ENCODE measurements at regions not wholly inside any gene's neighbourhood (a gene's known extent, or its start where the extent isn't known, plus 50 kb on each side); places are given as distances from the start of the nearest gene placed in this dataset.

DNA sequence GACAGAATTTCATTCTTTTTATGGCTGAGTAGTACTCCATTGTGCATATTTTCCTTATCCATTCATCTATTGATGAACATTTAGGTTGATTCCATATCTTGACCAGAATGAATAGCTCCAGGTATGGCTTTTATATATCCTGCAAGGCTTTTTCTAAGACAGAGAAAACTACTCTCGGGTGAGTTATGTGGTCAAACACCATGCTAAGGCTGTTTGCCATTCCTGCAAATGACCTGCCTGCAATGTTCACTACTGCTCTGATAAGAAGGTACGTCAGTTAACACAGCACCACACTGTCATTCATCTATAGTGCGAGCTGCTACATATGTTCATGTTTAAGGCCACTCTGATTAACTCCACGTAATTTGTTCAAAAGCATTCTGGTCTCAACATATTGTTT lies 256.8 kb upstream of the RGMB start:
- Mint-ChIP-seq H3K27ac (no peak overlapping the region), H3K9me3 (peaks cover 6 to 9% of the 10 kb centered on the region in 2 donors), H3K4me3 (no peak overlapping the region)

DNA sequence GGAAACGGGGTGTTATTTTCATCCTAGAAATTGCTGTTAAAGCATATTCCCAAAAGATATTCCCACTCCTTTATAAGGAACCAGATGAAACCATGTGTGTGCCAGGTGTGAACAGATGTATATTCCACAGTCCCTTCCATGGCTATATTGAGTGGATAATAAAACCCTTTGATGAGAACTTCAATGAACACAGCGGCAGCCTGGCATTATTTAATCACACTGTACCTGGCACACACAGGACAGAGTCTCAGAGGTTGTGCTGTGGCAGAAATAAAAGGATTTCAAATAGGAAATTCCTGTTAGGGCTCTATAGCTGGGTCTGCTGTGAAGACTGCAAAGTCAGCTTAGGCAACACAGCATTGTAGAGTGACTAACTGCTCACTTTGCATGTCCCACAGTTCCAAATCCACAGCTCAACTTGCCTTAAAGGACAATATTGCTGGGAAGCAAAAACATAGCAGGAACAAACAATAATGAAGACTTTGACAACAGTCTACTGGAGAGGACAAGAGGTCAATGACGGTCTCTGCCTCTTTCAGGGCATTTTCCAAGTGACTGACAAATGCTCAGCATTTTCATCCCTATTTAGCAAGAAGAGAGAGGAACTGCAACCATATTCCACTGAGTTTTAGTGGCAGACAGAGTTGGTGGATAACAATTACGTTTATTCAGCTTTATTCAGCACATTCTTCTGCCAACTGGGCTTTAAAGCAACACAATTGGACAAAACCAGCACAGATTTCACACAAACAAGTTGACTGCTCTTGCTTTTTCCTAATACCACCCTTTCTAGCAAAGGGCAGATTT lies 255.7 kb upstream of the RGMB start:
- ATAC-seq = no peak
- no peak overlapping the region for H3K4me3 ChIP-seq (ENCODE audit: low read length)
- no peaks in the 10 kb centered on the region for H3K36me3 Mint-ChIP-seq

More for the DNA sequence above, 256.8 kb upstream of the RGMB start:
- ATAC-seq (no peak), DNase-seq (no peak)
- no peak overlapping the region for H3K27ac ChIP-seq (ENCODE audit: low read length)
- no peaks in the 10 kb centered on the region for H3K27me3 ChIP-seq (ENCODE audit: control insufficient read depth, insufficient read depth, low read length)
- intact Hi-C loops (cut with micrococcal nuclease) = no loop called here
- Mint-ChIP-seq H3K36me3 (no peaks in the 10 kb centered on the region), H3K4me1 (no peaks in the 10 kb centered on the region), H3K27me3 (ENCODE audit: low read depth in 2 of 2) (no peaks in the 10 kb centered on the region)
- no peaks in the 10 kb centered on the region for H3K9me3 ChIP-seq (ENCODE audit: control insufficient read depth, insufficient read depth, low read length)
- no peak overlapping the region for H3K4me3 ChIP-seq (ENCODE audit: low read length)
- TF ChIP-seq, protein P1, sequence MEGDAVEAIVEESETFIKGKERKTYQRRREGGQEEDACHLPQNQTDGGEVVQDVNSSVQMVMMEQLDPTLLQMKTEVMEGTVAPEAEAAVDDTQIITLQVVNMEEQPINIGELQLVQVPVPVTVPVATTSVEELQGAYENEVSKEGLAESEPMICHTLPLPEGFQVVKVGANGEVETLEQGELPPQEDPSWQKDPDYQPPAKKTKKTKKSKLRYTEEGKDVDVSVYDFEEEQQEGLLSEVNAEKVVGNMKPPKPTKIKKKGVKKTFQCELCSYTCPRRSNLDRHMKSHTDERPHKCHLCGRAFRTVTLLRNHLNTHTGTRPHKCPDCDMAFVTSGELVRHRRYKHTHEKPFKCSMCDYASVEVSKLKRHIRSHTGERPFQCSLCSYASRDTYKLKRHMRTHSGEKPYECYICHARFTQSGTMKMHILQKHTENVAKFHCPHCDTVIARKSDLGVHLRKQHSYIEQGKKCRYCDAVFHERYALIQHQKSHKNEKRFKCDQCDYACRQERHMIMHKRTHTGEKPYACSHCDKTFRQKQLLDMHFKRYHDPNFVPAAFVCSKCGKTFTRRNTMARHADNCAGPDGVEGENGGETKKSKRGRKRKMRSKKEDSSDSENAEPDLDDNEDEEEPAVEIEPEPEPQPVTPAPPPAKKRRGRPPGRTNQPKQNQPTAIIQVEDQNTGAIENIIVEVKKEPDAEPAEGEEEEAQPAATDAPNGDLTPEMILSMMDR (IDR thresholded peaks at IDR 0.05) = no peak
- no peaks in the 10 kb centered on the region for H3K36me3 ChIP-seq (ENCODE audit: control insufficient read depth, insufficient read depth, low read length)
- 83% methylated on average over 4 of the region's 4 CpGs for WGBS (ENCODE audit: insufficient coverage)
- no peaks in the 10 kb centered on the region for H3K4me1 ChIP-seq (ENCODE audit: control insufficient read depth, insufficient read depth, low read length)

DNA sequence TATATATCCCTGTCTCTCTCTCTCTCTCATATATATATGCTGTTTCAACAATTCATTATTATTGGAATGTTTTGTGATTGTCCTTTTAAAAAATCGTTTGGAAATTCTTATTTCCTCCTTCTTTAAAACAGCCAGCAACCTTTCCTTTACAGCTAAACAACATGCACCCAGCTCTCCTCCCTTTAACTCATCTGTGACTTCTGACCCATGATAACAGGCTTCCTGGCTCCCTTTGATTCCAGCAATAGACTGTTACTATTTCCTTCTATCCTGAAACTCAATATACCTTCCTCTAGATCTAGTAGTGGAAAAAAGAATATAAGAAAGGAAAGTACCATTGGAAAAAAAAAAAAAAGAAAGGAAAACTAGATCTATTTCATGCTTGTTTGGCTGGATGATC lies 254.7 kb upstream of the RGMB start:
- no peak overlapping the region for H3K27ac ChIP-seq (ENCODE audit: low read length)
- H3K4me3 ChIP-seq (ENCODE audit: low read length) = no peak overlapping the region
- no peak for ATAC-seq
- intact Hi-C loops (cut with micrococcal nuclease) = no loop called here
- no peaks in the 10 kb centered on the region for H3K27me3 Mint-ChIP-seq (ENCODE audit: low read depth in 2 of 2)
- H3K27me3 ChIP-seq (ENCODE audit: control insufficient read depth, insufficient read depth, low read length) = no peaks in the 10 kb centered on the region
- H3K36me3 Mint-ChIP-seq = no peaks in the 10 kb centered on the region
- whole genome bisulfite sequencing (ENCODE audit: insufficient coverage) = 0% methylated on average over 1 of the region's 1 CpG
- no peak for DNase-seq
- TF ChIP-seq, protein P1 (IDR thresholded peaks at IDR 0.05) = no peak
- H3K9me3 ChIP-seq (ENCODE audit: control insufficient read depth, insufficient read depth, low read length) = no peaks in the 10 kb centered on the region
- no peaks in the 10 kb centered on the region for H3K4me1 Mint-ChIP-seq
- H3K9me3 Mint-ChIP-seq = peaks cover 10 to 11% of the 10 kb centered on the region in 2 donors
- H3K27ac Mint-ChIP-seq = no peak overlapping the region
- no peaks in the 10 kb centered on the region for H3K4me1 ChIP-seq (ENCODE audit: control insufficient read depth, insufficient read depth, low read length)
- H3K36me3 ChIP-seq (ENCODE audit: control insufficient read depth, insufficient read depth, low read length) = no peaks in the 10 kb centered on the region
- no peak overlapping the region for H3K4me3 Mint-ChIP-seq

More for the DNA sequence above, 255.7 kb upstream of the RGMB start:
- H3K27me3 ChIP-seq (ENCODE audit: control insufficient read depth, insufficient read depth, low read length) = no peaks in the 10 kb centered on the region
- no peak overlapping the region for H3K27ac ChIP-seq (ENCODE audit: low read length)
- no peak overlapping the region for H3K27ac Mint-ChIP-seq
- H3K36me3 ChIP-seq (ENCODE audit: control insufficient read depth, insufficient read depth, low read length) = no peaks in the 10 kb centered on the region
- TF ChIP-seq, protein P1 (IDR thresholded peaks at IDR 0.05) = no peak
- H3K4me1 Mint-ChIP-seq = no peaks in the 10 kb centered on the region
- intact Hi-C loops (cut with micrococcal nuclease) = no loop called here
- no peaks in the 10 kb centered on the region for H3K27me3 Mint-ChIP-seq (ENCODE audit: low read depth in 2 of 2)
- no peak for DNase-seq
- H3K9me3 ChIP-seq (ENCODE audit: control insufficient read depth, insufficient read depth, low read length) = no peaks in the 10 kb centered on the region
- peaks cover 7 to 9% of the 10 kb centered on the region in 2 donors for H3K9me3 Mint-ChIP-seq
- H3K4me1 ChIP-seq (ENCODE audit: control insufficient read depth, insufficient read depth, low read length) = no peaks in the 10 kb centered on the region
- H3K4me3 Mint-ChIP-seq = no peak overlapping the region
- whole genome bisulfite sequencing (ENCODE audit: insufficient coverage) = 70% methylated on average over 3 of the region's 4 CpGs

DNA sequence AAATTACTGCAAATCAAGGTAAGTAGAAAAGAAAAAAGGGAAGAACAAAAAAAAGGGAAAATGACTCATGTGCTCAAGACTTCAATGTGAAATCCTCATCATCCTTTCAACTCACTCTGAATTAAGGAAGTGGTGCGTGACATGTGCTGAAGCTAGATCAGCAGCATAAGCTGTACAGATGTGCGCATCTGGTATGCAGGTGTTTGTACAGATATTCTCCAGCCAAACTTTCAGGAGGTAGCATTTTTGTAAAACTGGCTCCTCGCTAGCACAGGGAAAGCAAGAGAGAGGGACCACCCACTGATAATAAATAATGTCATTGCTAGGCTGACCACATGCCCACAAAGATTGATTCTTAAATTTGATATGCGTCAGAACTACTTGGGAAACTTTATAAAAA lies 253.9 kb upstream of the RGMB start:
- no peaks in the 10 kb centered on the region for H3K4me1 Mint-ChIP-seq
- H3K4me3 Mint-ChIP-seq = no peak overlapping the region
- TF ChIP-seq, protein P1 (IDR thresholded peaks at IDR 0.05) = no peak
- no peaks in the 10 kb centered on the region for H3K36me3 Mint-ChIP-seq
- intact Hi-C loops (cut with micrococcal nuclease) = no loop called here
- no peak overlapping the region for H3K4me3 ChIP-seq (ENCODE audit: low read length)
- H3K27ac ChIP-seq (ENCODE audit: low read length) = no peak overlapping the region
- ATAC-seq = no peak
- H3K36me3 ChIP-seq (ENCODE audit: control insufficient read depth, insufficient read depth, low read length) = no peaks in the 10 kb centered on the region
- H3K9me3 Mint-ChIP-seq = peaks cover 7 to 9% of the 10 kb centered on the region in 2 donors
- no peak overlapping the region for H3K27ac Mint-ChIP-seq
- no peaks in the 10 kb centered on the region for H3K27me3 Mint-ChIP-seq (ENCODE audit: low read depth in 2 of 2)
- 38% methylated on average over 3 of the region's 4 CpGs for WGBS (ENCODE audit: insufficient coverage)
- no peaks in the 10 kb centered on the region for H3K4me1 ChIP-seq (ENCODE audit: control insufficient read depth, insufficient read depth, low read length)
- no peak for DNase-seq
- H3K27me3 ChIP-seq (ENCODE audit: control insufficient read depth, insufficient read depth, low read length) = no peaks in the 10 kb centered on the region
- H3K9me3 ChIP-seq (ENCODE audit: control insufficient read depth, insufficient read depth, low read length) = no peaks in the 10 kb centered on the region
